Nephron (organoid): ENCODE measurements at regions not wholly inside any gene's neighbourhood (a gene's known extent, or its start where the extent isn't known, plus 50 kb on each side); places are given as distances from the start of the nearest gene placed in this dataset.
A peak's percentile ranks its signal among the peaks of the same experiment; 100 is the strongest.

Source experiments
- H3K27ac Mint-ChIP-seq, 3 experiments: 2 replicates each; pipeline ENCODE4 v1.8.0; 2020; ENCODE audit warnings: mixed read lengths in 3 of 3, mild to moderate bottlenecking in 2 of 3, moderate library complexity in 1 of 3
- H3K27me3 Mint-ChIP-seq: 2 replicates; pipeline ENCODE4 v1.8.0; 2021; ENCODE audit warnings: low read depth, mild to moderate bottlenecking, moderate library complexity, mixed read lengths
- H3K36me3 Mint-ChIP-seq: 2 replicates; pipeline ENCODE4 v1.8.0; 2020; ENCODE audit warnings: low read depth, mixed read lengths
- H3K4me1 Mint-ChIP-seq: 2 replicates; pipeline ENCODE4 v1.8.0; 2020; ENCODE audit warnings: mixed read lengths
- H3K4me3 Mint-ChIP-seq, 3 experiments: 2 replicates each; pipeline ENCODE4 v1.8.0; 2020; ENCODE audit warnings: mild to moderate bottlenecking in 3 of 3, mixed read lengths in 3 of 3, moderate library complexity in 2 of 3
- H3K9me3 Mint-ChIP-seq: 2 replicates; pipeline ENCODE4 v1.8.0; 2020; ENCODE audit warnings: mixed read lengths
- TF ChIP-seq, protein P1 (sequence below), 3 experiments: fragments of 200-600 bp; sonication (generic); IDR thresholded peaks; one replicate each; pipeline ENCODE4 v1.5.0; 2021; ENCODE audit warnings: antibody characterized with exemption in 3 of 3; ENCODE audit not compliant: unreplicated experiment in 3 of 3

- TF ChIP-seq, protein P1, sequence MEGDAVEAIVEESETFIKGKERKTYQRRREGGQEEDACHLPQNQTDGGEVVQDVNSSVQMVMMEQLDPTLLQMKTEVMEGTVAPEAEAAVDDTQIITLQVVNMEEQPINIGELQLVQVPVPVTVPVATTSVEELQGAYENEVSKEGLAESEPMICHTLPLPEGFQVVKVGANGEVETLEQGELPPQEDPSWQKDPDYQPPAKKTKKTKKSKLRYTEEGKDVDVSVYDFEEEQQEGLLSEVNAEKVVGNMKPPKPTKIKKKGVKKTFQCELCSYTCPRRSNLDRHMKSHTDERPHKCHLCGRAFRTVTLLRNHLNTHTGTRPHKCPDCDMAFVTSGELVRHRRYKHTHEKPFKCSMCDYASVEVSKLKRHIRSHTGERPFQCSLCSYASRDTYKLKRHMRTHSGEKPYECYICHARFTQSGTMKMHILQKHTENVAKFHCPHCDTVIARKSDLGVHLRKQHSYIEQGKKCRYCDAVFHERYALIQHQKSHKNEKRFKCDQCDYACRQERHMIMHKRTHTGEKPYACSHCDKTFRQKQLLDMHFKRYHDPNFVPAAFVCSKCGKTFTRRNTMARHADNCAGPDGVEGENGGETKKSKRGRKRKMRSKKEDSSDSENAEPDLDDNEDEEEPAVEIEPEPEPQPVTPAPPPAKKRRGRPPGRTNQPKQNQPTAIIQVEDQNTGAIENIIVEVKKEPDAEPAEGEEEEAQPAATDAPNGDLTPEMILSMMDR (IDR thresholded peaks at IDR 0.05; ENCODE audit: unreplicated experiment in 3 of 3), result no peak
- Mint-ChIP-seq H3K36me3 (no peaks in the 10 kb centered on the region), H3K4me3 (peak overlapping the region in 2 of 3 experiments; percentile 2 to 5), H3K9me3 (peaks cover 5% of the 10 kb centered on the region), H3K4me1 (peaks cover 18% of the 10 kb centered on the region), H3K27ac (peak overlapping the region in 1 of 3 experiments; percentile 89), H3K27me3 (peaks cover 4% of the 10 kb centered on the region)
Observed at GRCh38 chr22:33221568-33221967, 163.4 kb upstream of the SYN3 start.

- H3K4me1 Mint-ChIP-seq, result peaks cover 18% of the 10 kb centered on the region
- H3K36me3 Mint-ChIP-seq, result no peaks in the 10 kb centered on the region
- H3K4me3 Mint-ChIP-seq, result peak overlapping the region in 1 of 3 experiments; percentile 10
- H3K9me3 Mint-ChIP-seq, result no peaks in the 10 kb centered on the region
- H3K27me3 Mint-ChIP-seq, result peaks cover 8% of the 10 kb centered on the region
- peak overlapping the region in 2 of 3 experiments; percentile 23 to 89 for H3K27ac Mint-ChIP-seq
- TF ChIP-seq, protein P1 (IDR thresholded peaks at IDR 0.05; ENCODE audit: unreplicated experiment in 3 of 3), result no peak
Observed at GRCh38 chr22:33220476-33221080, 162.4 kb upstream of the SYN3 start.

GRCh38 chr22:33219648-33220384 is 161.6 kb upstream of the SYN3 start:
- Mint-ChIP-seq H3K4me3 (no peak overlapping the region), H3K9me3 (no peaks in the 10 kb centered on the region), H3K4me1 (peaks cover 18% of the 10 kb centered on the region), H3K36me3 (no peaks in the 10 kb centered on the region), H3K27me3 (peaks cover 8% of the 10 kb centered on the region), H3K27ac (peak overlapping the region in 1 of 3 experiments; percentile 89)
- TF ChIP-seq, protein P1 (IDR thresholded peaks at IDR 0.05; ENCODE audit: unreplicated experiment in 3 of 3), result no peak

- TF ChIP-seq, protein P1 (IDR thresholded peaks at IDR 0.05; ENCODE audit: unreplicated experiment in 3 of 3), result no peak
- H3K27me3 Mint-ChIP-seq, result peaks cover 18% of the 10 kb centered on the region
- H3K4me1 Mint-ChIP-seq, result no peaks in the 10 kb centered on the region
Observed at GRCh38 chr22:33213383-33214075, 155.3 kb upstream of the SYN3 start.

GRCh38 chr22:33209930-33210784 is 152.0 kb upstream of the SYN3 start:
- Mint-ChIP-seq H3K27ac (no peak overlapping the region), H3K27me3 (peaks cover 21% of the 10 kb centered on the region), H3K4me3 (no peak overlapping the region), H3K4me1 (no peaks in the 10 kb centered on the region), H3K36me3 (no peaks in the 10 kb centered on the region), H3K9me3 (no peaks in the 10 kb centered on the region)
- TF ChIP-seq, protein P1 (IDR thresholded peaks at IDR 0.05; ENCODE audit: unreplicated experiment in 3 of 3), result peak; percentile 48 to 61 (median 57)

More at GRCh38 chr22:33213383-33214075, 155.3 kb upstream of the SYN3 start:
- Mint-ChIP-seq H3K27ac (no peak overlapping the region), H3K4me3 (no peak overlapping the region), H3K9me3 (no peaks in the 10 kb centered on the region), H3K36me3 (no peaks in the 10 kb centered on the region)
